ENCODE measurements at regions not wholly inside any gene's neighbourhood (a gene's known extent, or its start where the extent isn't known, plus 50 kb on each side); places are given as distances from the start of the nearest gene placed in this dataset.

DNA sequence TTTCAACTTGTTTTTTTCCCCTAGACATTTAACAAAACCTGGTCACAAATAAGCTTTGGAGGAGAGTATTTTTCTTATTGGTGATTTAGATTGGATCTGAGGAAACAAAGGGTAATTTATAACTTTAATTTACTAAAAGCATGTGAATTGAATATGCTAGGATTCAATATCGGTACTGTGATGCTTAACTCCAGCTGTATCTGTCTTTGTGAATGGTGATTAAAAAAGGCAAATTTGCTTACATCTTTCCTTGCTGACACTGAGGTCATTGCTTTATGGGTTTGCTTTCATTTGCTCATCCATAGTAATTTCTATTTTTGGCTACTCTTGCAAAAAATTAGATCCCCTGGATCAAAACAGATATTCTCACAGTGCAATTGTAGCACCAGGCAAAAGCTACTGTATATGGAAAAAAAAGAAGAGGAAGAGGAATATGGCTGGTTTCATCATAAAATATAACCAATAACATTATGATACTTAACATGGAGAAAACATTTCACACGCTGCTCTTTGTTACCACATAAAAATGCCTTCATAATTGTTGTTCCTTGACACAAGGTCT lies 832.0 kb upstream of the ZEB2 start:
- no peak for TF ChIP-seq POLR2AphosphoS5 (IDR thresholded peaks at IDR 0.05; ENCODE audit: low read depth)
- no peak for TF ChIP-seq EZH2 (IDR thresholded peaks at IDR 0.05; ENCODE audit: low read depth, unreplicated experiment)
- TF ChIP-seq, protein P1, sequence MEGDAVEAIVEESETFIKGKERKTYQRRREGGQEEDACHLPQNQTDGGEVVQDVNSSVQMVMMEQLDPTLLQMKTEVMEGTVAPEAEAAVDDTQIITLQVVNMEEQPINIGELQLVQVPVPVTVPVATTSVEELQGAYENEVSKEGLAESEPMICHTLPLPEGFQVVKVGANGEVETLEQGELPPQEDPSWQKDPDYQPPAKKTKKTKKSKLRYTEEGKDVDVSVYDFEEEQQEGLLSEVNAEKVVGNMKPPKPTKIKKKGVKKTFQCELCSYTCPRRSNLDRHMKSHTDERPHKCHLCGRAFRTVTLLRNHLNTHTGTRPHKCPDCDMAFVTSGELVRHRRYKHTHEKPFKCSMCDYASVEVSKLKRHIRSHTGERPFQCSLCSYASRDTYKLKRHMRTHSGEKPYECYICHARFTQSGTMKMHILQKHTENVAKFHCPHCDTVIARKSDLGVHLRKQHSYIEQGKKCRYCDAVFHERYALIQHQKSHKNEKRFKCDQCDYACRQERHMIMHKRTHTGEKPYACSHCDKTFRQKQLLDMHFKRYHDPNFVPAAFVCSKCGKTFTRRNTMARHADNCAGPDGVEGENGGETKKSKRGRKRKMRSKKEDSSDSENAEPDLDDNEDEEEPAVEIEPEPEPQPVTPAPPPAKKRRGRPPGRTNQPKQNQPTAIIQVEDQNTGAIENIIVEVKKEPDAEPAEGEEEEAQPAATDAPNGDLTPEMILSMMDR (conservative IDR thresholded peaks at IDR 0.05; ENCODE audit: low read depth in 2 of 2) = no peak
- TF ChIP-seq, protein P2, sequence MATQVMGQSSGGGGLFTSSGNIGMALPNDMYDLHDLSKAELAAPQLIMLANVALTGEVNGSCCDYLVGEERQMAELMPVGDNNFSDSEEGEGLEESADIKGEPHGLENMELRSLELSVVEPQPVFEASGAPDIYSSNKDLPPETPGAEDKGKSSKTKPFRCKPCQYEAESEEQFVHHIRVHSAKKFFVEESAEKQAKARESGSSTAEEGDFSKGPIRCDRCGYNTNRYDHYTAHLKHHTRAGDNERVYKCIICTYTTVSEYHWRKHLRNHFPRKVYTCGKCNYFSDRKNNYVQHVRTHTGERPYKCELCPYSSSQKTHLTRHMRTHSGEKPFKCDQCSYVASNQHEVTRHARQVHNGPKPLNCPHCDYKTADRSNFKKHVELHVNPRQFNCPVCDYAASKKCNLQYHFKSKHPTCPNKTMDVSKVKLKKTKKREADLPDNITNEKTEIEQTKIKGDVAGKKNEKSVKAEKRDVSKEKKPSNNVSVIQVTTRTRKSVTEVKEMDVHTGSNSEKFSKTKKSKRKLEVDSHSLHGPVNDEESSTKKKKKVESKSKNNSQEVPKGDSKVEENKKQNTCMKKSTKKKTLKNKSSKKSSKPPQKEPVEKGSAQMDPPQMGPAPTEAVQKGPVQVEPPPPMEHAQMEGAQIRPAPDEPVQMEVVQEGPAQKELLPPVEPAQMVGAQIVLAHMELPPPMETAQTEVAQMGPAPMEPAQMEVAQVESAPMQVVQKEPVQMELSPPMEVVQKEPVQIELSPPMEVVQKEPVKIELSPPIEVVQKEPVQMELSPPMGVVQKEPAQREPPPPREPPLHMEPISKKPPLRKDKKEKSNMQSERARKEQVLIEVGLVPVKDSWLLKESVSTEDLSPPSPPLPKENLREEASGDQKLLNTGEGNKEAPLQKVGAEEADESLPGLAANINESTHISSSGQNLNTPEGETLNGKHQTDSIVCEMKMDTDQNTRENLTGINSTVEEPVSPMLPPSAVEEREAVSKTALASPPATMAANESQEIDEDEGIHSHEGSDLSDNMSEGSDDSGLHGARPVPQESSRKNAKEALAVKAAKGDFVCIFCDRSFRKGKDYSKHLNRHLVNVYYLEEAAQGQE (IDR thresholded peaks at IDR 0.05; ENCODE audit: unreplicated experiment) = no peak
- TF ChIP-seq CREB1 (CRISPR knock-in tag; IDR thresholded peaks at IDR 0.05; ENCODE audit: low read depth) = no peak
- TF ChIP-seq EZH2phosphoT487 (IDR thresholded peaks at IDR 0.05; ENCODE audit: unreplicated experiment) = no peak
- TF ChIP-seq, protein P3, sequence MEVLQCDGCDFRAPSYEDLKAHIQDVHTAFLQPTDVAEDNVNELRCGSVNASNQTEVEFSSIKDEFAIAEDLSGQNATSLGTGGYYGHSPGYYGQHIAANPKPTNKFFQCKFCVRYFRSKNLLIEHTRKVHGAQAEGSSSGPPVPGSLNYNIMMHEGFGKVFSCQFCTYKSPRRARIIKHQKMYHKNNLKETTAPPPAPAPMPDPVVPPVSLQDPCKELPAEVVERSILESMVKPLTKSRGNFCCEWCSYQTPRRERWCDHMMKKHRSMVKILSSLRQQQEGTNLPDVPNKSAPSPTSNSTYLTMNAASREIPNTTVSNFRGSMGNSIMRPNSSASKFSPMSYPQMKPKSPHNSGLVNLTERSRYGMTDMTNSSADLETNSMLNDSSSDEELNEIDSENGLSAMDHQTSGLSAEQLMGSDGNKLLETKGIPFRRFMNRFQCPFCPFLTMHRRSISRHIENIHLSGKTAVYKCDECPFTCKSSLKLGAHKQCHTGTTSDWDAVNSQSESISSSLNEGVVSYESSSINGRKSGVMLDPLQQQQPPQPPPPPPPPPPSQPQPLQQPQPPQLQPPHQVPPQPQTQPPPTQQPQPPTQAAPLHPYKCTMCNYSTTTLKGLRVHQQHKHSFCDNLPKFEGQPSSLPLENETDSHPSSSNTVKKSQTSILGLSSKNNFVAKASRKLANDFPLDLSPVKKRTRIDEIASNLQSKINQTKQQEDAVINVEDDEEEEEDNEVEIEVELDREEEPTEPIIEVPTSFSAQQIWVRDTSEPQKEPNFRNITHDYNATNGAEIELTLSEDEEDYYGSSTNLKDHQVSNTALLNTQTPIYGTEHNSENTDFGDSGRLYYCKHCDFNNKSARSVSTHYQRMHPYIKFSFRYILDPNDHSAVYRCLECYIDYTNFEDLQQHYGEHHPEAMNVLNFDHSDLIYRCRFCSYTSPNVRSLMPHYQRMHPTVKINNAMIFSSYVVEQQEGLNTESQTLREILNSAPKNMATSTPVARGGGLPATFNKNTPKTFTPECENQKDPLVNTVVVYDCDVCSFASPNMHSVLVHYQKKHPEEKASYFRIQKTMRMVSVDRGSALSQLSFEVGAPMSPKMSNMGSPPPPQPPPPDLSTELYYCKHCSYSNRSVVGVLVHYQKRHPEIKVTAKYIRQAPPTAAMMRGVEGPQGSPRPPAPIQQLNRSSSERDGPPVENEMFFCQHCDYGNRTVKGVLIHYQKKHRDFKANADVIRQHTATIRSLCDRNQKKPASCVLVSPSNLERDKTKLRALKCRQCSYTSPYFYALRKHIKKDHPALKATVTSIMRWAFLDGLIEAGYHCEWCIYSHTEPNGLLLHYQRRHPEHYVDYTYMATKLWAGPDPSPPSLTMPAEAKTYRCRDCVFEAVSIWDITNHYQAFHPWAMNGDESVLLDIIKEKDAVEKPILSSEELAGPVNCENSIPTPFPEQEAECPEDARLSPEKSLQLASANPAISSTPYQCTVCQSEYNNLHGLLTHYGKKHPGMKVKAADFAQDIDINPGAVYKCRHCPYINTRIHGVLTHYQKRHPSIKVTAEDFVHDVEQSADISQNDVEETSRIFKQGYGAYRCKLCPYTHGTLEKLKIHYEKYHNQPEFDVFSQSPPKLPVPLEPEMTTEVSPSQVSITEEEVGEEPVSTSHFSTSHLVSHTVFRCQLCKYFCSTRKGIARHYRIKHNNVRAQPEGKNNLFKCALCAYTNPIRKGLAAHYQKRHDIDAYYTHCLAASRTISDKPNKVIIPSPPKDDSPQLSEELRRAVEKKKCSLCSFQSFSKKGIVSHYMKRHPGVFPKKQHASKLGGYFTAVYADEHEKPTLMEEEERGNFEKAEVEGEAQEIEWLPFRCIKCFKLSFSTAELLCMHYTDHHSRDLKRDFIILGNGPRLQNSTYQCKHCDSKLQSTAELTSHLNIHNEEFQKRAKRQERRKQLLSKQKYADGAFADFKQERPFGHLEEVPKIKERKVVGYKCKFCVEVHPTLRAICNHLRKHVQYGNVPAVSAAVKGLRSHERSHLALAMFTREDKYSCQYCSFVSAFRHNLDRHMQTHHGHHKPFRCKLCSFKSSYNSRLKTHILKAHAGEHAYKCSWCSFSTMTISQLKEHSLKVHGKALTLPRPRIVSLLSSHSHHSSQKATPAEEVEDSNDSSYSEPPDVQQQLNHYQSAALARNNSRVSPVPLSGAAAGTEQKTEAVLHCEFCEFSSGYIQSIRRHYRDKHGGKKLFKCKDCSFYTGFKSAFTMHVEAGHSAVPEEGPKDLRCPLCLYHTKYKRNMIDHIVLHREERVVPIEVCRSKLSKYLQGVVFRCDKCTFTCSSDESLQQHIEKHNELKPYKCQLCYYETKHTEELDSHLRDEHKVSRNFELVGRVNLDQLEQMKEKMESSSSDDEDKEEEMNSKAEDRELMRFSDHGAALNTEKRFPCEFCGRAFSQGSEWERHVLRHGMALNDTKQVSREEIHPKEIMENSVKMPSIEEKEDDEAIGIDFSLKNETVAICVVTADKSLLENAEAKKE (CRISPR knock-in tag; IDR thresholded peaks at IDR 0.05) = no peak
- TF ChIP-seq, protein P4, sequence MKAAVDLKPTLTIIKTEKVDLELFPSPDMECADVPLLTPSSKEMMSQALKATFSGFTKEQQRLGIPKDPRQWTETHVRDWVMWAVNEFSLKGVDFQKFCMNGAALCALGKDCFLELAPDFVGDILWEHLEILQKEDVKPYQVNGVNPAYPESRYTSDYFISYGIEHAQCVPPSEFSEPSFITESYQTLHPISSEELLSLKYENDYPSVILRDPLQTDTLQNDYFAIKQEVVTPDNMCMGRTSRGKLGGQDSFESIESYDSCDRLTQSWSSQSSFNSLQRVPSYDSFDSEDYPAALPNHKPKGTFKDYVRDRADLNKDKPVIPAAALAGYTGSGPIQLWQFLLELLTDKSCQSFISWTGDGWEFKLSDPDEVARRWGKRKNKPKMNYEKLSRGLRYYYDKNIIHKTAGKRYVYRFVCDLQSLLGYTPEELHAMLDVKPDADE (IDR thresholded peaks at IDR 0.05) = no peak
- TF ChIP-seq JUNB (IDR thresholded peaks at IDR 0.05; ENCODE audit: unreplicated experiment) = no peak
- TF ChIP-seq ZNF114 (CRISPR knock-in tag; IDR thresholded peaks at IDR 0.05) = no peak
- no peak for TF ChIP-seq STAT1 (IDR thresholded peaks at IDR 0.05; ENCODE audit: unreplicated experiment)
- TF ChIP-seq NANOG (IDR thresholded peaks at IDR 0.05; ENCODE audit: borderline replicate concordance) = no peak

All from GM23338 (cell line).